Breast epithelium (tissue), 3 donors: ENCODE measurements at regions not wholly inside any gene's neighbourhood (a gene's known extent, or its start where the extent isn't known, plus 50 kb on each side); places are given as distances from the start of the nearest gene placed in this dataset.

ENCODE experiments used
- POLR2A ChIP-seq: fragments of 450-650 bp; IDR thresholded peaks from one replicate; pipeline ENCODE4 v1.6.1; 2016; ENCODE audit warnings: antibody characterized with exemption, mild to moderate bottlenecking, moderate library complexity
- POLR2AphosphoS5 ChIP-seq, 3 donors: sonication (generic); formaldehyde crosslinking; IDR thresholded peaks; one replicate each; pipeline ENCODE4 v1.6.1; 2017; ENCODE audit warnings: antibody characterized with exemption in 3 of 3
- TF ChIP-seq, protein P1 (sequence below), 3 donors: fragments of 450-650 bp; IDR thresholded peaks; one replicate each; pipeline ENCODE4 v1.5.1; 2016 to 2017; ENCODE audit warnings: antibody characterized with exemption in 3 of 3, mild to moderate bottlenecking in 3 of 3, moderate library complexity in 3 of 3

DNA sequence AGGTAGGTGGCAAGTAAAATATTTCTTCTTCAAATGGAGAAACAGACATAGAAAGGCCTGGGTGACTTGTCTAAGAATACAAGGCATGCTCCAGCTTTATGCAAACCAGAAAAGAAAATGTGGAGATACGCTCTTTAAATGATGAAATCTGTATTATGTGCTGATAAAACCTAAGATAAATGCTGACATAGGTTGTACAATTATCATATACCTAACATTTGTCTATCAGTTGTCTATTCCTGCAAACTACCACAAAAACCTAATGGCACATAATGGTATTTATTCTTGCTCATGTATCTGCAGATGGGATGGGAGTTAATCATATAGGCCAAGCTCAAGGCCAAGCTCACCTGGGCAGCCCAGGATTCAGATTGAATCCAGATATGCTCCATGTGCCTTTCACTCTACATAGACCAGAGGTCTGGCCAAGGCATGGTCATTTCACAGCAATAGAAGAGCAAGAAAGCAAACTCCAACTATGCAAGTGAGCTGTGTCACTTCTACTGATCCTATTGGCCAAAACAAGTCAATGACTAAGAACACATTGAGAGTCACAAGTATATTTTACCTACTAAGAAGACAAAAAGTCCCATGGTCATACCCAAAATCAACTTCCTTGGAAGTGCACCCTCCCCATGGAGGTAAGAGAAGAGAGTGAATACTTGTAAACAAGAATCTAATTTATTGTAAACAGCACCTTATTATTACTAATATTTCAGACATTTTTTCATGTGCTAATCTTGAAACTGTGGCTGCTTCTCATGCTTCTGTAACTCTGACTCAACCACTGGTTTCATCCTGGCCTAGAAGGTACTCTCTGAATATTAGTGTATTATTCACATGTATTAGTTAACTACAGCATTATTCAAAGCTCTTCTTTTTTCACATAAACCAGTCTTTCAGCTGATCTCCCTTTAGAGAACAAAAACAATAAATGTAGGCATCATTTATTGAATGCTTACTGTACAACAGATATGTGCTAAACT, 270.7 kb upstream of the SOX9 start:
- TF ChIP-seq POLR2AphosphoS5 (IDR thresholded peaks at IDR 0.05): no peak
- TF ChIP-seq, protein P1, sequence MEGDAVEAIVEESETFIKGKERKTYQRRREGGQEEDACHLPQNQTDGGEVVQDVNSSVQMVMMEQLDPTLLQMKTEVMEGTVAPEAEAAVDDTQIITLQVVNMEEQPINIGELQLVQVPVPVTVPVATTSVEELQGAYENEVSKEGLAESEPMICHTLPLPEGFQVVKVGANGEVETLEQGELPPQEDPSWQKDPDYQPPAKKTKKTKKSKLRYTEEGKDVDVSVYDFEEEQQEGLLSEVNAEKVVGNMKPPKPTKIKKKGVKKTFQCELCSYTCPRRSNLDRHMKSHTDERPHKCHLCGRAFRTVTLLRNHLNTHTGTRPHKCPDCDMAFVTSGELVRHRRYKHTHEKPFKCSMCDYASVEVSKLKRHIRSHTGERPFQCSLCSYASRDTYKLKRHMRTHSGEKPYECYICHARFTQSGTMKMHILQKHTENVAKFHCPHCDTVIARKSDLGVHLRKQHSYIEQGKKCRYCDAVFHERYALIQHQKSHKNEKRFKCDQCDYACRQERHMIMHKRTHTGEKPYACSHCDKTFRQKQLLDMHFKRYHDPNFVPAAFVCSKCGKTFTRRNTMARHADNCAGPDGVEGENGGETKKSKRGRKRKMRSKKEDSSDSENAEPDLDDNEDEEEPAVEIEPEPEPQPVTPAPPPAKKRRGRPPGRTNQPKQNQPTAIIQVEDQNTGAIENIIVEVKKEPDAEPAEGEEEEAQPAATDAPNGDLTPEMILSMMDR (IDR thresholded peaks at IDR 0.05): no peak
- no peak for TF ChIP-seq POLR2A
